GM12878 (cell line): ENCODE measurements at regions not wholly inside any gene's neighbourhood (a gene's known extent, or its start where the extent isn't known, plus 50 kb on each side); places are given as distances from the start of the nearest gene placed in this dataset.

Experiments used
- ATAC-seq: fragments of 200-7000 bp; cut with Tn5 transposase; 3 replicates; pipeline ENCODE4 v1.9.1; 2020; ENCODE audit warnings: mild to moderate bottlenecking, moderate library complexity
- BruUV-seq: library from RNA; stranded (reverse); fragments of 400-500 nt; replicated peaks from 2 replicates; lab custom pipeline; 2021; lab: Mats Ljungman, UMichigan
- CTCF ChIA-PET: fragments of 300-600 bp; sonication (Branson Sonifier 250); formaldehyde crosslinking; extraction: SDS; loops from one replicate; lab custom pipeline; 2021; ENCODE audit warnings: inconsistent platforms; lab: Yijun Ruan, JAX
- POLR2A ChIA-PET: fragments of 350-600 bp; formaldehyde crosslinking; extraction: SDS; loops from one replicate; lab custom pipeline; 2021; ENCODE audit warnings: inconsistent platforms; lab: Charles Lee
- RAD21 ChIA-PET: fragments of 300-600 bp; sonication (Branson Sonifier 250); formaldehyde crosslinking; loops from one replicate; lab custom pipeline; 2023; ENCODE audit warnings: antibody characterized with exemption; ENCODE audit not compliant: unreplicated experiment; lab: Charles Lee
- SMC1A ChIA-PET: fragments of 300-600 bp; sonication (Branson Sonifier 250); formaldehyde crosslinking; loops from one replicate; lab custom pipeline; 2023; ENCODE audit not compliant: unreplicated experiment, uncharacterized antibody; lab: Charles Lee
- DNase-seq: peaks from one replicate; pipeline ENCODE4 v3.0.0-alpha.2; 2011; ENCODE audit warnings: low read depth, low spot score
- FAIRE-seq: peaks from 3 replicates; lab custom pipeline; 2011; peaks lifted over from hg19 to GRCh38; lab: Jason Lieb, UNC
- H2AFZ ChIP-seq: 2 replicates; pipeline ENCODE4 v1.6.0; 2011; ENCODE audit warnings: low read depth, low read length, control low read depth; ENCODE audit not compliant: control insufficient read depth
- H3K27ac ChIP-seq: 2 replicates; pipeline ENCODE4 v1.5.1; 2011; ENCODE audit warnings: control low read depth; ENCODE audit not compliant: control insufficient read depth, insufficient read depth
- H3K27me3 ChIP-seq, 2 experiments: replicated peaks in 1 of 2; 2 replicates each; pipeline versions ENCODE4 v1.6.0 to v1.6.1; 2011; ENCODE audit warnings: low read length in 1 of 2; ENCODE audit not compliant: control insufficient read depth in 2 of 2, insufficient read depth in 2 of 2
- H3K36me3 ChIP-seq, 2 experiments: 2 replicates each; pipeline ENCODE4 v1.5.1; 2011; ENCODE audit warnings: low read length in 1 of 2; ENCODE audit not compliant: control insufficient read depth in 2 of 2, insufficient read depth in 2 of 2
- H3K4me1 ChIP-seq: 2 replicates; pipeline ENCODE4 v1.6.1; 2011; ENCODE audit warnings: mild to moderate bottlenecking, low read length, moderate library complexity, mixed read lengths; ENCODE audit not compliant: control insufficient read depth, insufficient read depth
- H3K4me2 ChIP-seq: 2 replicates; pipeline ENCODE4 v1.6.0; 2011; ENCODE audit warnings: control low read depth; ENCODE audit not compliant: control insufficient read depth, insufficient read depth
- H3K4me3 ChIP-seq: fragments of 200-600 bp; sonication (generic); 2 replicates; pipeline ENCODE4 v1.5.1; 2016
- H3K79me2 ChIP-seq: 2 replicates; pipeline ENCODE4 v1.6.0; 2011; ENCODE audit warnings: low read length; ENCODE audit not compliant: control insufficient read depth, insufficient read depth
- H3K9ac ChIP-seq: 2 replicates; pipeline ENCODE4 v1.8.0; 2011; ENCODE audit warnings: low read length, control low read depth, mixed read lengths; ENCODE audit not compliant: control insufficient read depth, insufficient read depth
- H3K9me3 ChIP-seq: replicated peaks from 3 replicates; pipeline ENCODE4 v1.5.1; 2011; ENCODE audit warnings: mild to moderate bottlenecking, low read length; ENCODE audit not compliant: control insufficient read depth, insufficient read depth
- H4K20me1 ChIP-seq: 2 replicates; pipeline ENCODE4 v1.6.0; 2011; ENCODE audit not compliant: control insufficient read depth, insufficient read depth
- ASH2L ChIP-seq: fragments of 300-600, 200-600 bp; sonication (generic); IDR thresholded peaks from 2 replicates; pipeline ENCODE4 v1.6.1; 2017; ENCODE audit warnings: low read depth, mild to moderate bottlenecking, borderline replicate concordance
- BACH1 ChIP-seq: fragments of 450-650 bp; IDR thresholded peaks from 2 replicates; pipeline ENCODE4 v1.6.1; 2017; ENCODE audit warnings: mild to moderate bottlenecking, borderline replicate concordance
- CHD4 ChIP-seq: fragments of 200-600 bp; sonication (generic); IDR thresholded peaks from 2 replicates; pipeline ENCODE4 v1.6.1; 2016; ENCODE audit warnings: mild to moderate bottlenecking
- DPF2 ChIP-seq: fragments of 450-650 bp; IDR thresholded peaks from 2 replicates; pipeline ENCODE4 v1.6.1; 2017; ENCODE audit warnings: mild to moderate bottlenecking
- EZH2 ChIP-seq: IDR thresholded peaks from 2 replicates; pipeline ENCODE4 v1.6.1; 2012; ENCODE audit warnings: low read depth, mild to moderate bottlenecking, control low read depth, inconsistent platforms, low read length, borderline replicate concordance; ENCODE audit not compliant: control insufficient read depth
- IKZF1 ChIP-seq: fragments of 450-650 bp; conservative IDR thresholded peaks from 2 replicates; pipeline ENCODE4 v1.6.1; 2017; ENCODE audit warnings: antibody characterized with exemption, mild to moderate bottlenecking
- NFYB ChIP-seq: IDR thresholded peaks from 2 replicates; pipeline ENCODE4 v1.6.1; 2011; ENCODE audit warnings: low read depth, mild to moderate bottlenecking, low read length, improper control_type of control experiment, moderate library complexity; ENCODE audit not compliant: insufficient read depth
- RB1 ChIP-seq: fragments of 450-650 bp; formaldehyde crosslinking; IDR thresholded peaks from 2 replicates; pipeline ENCODE4 v1.6.1; 2017; ENCODE audit warnings: mild to moderate bottlenecking, borderline replicate concordance
- RELB ChIP-seq: fragments of 450-650 bp; IDR thresholded peaks from 2 replicates; pipeline ENCODE4 v1.6.1; 2017; ENCODE audit warnings: low read depth, mild to moderate bottlenecking, moderate library complexity
- SIN3A ChIP-seq: IDR thresholded peaks from 2 replicates; pipeline ENCODE4 v1.6.1; 2012; ENCODE audit warnings: low read depth, low read length, improper control_type of control experiment
- ZNF217 ChIP-seq: fragments of 450-650 bp; IDR thresholded peaks from 2 replicates; pipeline ENCODE4 v1.6.1; 2017; ENCODE audit warnings: antibody characterized with exemption, mild to moderate bottlenecking
- WGBS: methylation state at CpG from one replicate; pipeline ENCODE4 v1.1.6; 2016; ENCODE audit warnings: low lambda C conversion rate; ENCODE audit not compliant: insufficient replicate concordance, insufficient coverage; ENCODE audit errors: missing lambda C conversion rate; 5-methylcytosine and 5-hydroxymethylcytosine counted together
- in situ Hi-C: fragments of 300-500 bp; cut with MboI; formaldehyde crosslinking; loops from 9 replicates; pipeline ENCODE4 v1.14.3; 2018; ENCODE audit warnings: mixed read lengths
- intact Hi-C: fragments of 100-400 bp; cut with micrococcal nuclease; formaldehyde crosslinking; loops from one replicate; pipeline ENCODE4 v1.14.2; 2022; ENCODE audit not compliant: unreplicated experiment

DNA sequence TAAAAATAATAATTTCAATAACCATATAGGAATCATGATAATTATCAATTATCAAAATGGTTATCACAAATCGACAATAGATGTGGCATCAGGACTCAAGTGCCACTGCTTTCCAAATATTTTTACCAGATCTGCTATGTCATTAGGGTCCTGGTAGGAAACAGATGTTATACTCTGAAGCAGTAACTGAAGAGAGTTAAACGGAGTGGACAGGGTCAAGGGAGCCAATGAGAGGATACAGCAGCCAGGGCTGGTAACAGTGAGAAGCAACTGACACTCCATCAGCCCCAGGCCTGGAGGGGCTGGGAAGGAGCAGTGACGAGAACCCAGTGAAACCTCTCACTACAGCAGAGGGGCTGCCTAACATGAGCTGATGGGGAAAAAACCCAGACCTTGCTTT is 322.4 kb downstream of the NPR3 start (continued):
- TF ChIP-seq NFYB (no peak), DPF2 (no peak), ASH2L (no peak), BACH1 (no peak)
- TF ChIP-seq, all 136 proteins: peak for 0

DNA sequence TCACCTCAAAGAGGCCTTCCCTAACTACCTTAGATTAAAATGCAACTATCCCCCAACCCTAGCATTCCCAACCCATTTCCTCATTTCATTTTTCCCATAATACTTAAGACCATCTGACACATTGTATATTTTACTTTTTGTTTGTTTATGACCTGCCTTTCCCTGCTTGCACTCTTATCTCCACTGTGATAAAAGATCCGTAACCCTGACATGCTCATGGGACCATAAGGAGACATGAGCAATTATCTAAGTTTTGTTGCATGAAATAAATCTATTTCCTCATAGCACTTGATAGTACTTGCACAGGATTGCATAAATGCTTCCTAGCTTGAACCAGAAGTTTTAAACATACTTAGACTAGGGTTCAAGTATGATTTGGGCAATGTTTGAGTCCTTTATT is 323.7 kb downstream of the NPR3 start:
- ChIA-PET RAD21 (no interaction called here), CTCF (no interaction called here), SMC1A (no interaction called here), POLR2A (no interaction called here)
- no peaks in the 10 kb centered on the region for H3K4me1 ChIP-seq
- ATAC-seq (no peak), DNase-seq (no peak), FAIRE-seq (no peak)
- no peaks in the 10 kb centered on the region for H3K79me2 ChIP-seq
- no peaks in the 10 kb centered on the region for H3K9me3 ChIP-seq
- H3K27me3 ChIP-seq: no peaks in the 10 kb centered on the region
- WGBS: 90% methylated on average over 1 of the region's 1 CpG
- no peak overlapping the region for H3K4me3 ChIP-seq
- intact Hi-C loops (no loop called here), in situ Hi-C loops (no loop called here)
- BruUV-seq: no TSS peak
- H3K9ac ChIP-seq: no peak overlapping the region
- H3K27ac ChIP-seq: no peak overlapping the region
- TF ChIP-seq CHD4 (no peak), EZH2 (no peak), IKZF1 (no peak), RELB (no peak), ZNF217 (no peak), SIN3A (no peak), RB1 (no peak)
- no peaks in the 10 kb centered on the region for H4K20me1 ChIP-seq
- H2AFZ ChIP-seq: no peak overlapping the region
- no peak overlapping the region for H3K4me2 ChIP-seq
- H3K36me3 ChIP-seq: no peaks in the 10 kb centered on the region
